ENCODE measurements at regions not wholly inside any gene's neighbourhood (a gene's known extent, or its start where the extent isn't known, plus 50 kb on each side); places are given as distances from the start of the nearest gene placed in this dataset.

GRCh38 chr3:56864090-56864489, 62.3 kb upstream of the ARHGEF3 start:
- peak in 1 of 2 donors; percentile 33 for DNase-seq (ENCODE audit: low read depth in 2 of 2)

GRCh38 chr3:56862352-56863062, 60.8 kb upstream of the ARHGEF3 start:
- DNase-seq (ENCODE audit: low read depth in 2 of 2), result no peak

GRCh38 chr3:56861511-56861910, 59.8 kb upstream of the ARHGEF3 start:
- no peak for DNase-seq (ENCODE audit: low read depth in 2 of 2)

GRCh38 chr3:56860939-56861338, 59.2 kb upstream of the ARHGEF3 start:
- DNase-seq (ENCODE audit: low read depth in 2 of 2), result no peak

GRCh38 chr3:56860351-56860750, 58.6 kb upstream of the ARHGEF3 start:
- DNase-seq (ENCODE audit: low read depth in 2 of 2), result no peak

- no peak for DNase-seq (ENCODE audit: low read depth in 2 of 2)
Observed at GRCh38 chr3:56858331-56858730, 56.6 kb upstream of the ARHGEF3 start.

GRCh38 chr3:56857178-56857577, 55.4 kb upstream of the ARHGEF3 start:
- DNase-seq (ENCODE audit: low read depth in 2 of 2), result no peak

GRCh38 chr3:56856752-56857151, 55.0 kb upstream of the ARHGEF3 start:
- no peak for DNase-seq (ENCODE audit: low read depth in 2 of 2)

- no peak for DNase-seq (ENCODE audit: low read depth in 2 of 2)
Observed at GRCh38 chr3:56855856-56856512, 54.2 kb upstream of the ARHGEF3 start.

- DNase-seq (ENCODE audit: low read depth in 2 of 2), result no peak
Observed at GRCh38 chr3:56854856-56855611, 53.3 kb upstream of the ARHGEF3 start.

- no peak for DNase-seq (ENCODE audit: low read depth in 2 of 2)
Observed at GRCh38 chr3:56851966-56852884, 50.5 kb upstream of the ARHGEF3 start.
